ENCODE measurements at regions not wholly inside any gene's neighbourhood (a gene's known extent, or its start where the extent isn't known, plus 50 kb on each side); places are given as distances from the start of the nearest gene placed in this dataset.

DNA sequence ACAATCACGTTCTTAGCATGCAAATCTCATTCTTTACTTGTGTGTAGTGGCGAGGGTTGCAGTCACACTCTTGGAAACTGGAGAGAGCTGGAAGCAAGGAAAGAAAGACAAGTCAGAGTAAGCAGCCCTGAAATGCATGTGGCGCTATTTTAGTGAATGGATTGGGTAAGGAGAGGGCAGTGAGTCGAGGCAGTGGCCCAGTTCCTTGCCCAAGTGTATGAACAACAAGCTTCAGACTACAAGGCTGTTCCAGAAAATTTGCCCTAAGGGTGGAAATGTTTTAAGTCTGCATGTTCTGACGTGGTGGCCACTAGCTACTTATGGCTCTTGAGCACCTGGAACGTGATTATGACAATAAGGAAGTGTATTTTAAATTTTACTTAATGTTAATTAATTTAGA is 59.4 kb upstream of the PTPN3 start:
- TF ChIP-seq GTF2F1 (IDR thresholded peaks at IDR 0.05; ENCODE audit: low read depth, low read length) = no peak
- no peak for TF ChIP-seq SNRNP70 (optimal IDR thresholded peaks at IDR 0.05; ENCODE audit: low read depth, low read length)
- no peak for TF ChIP-seq CREB1 (IDR thresholded peaks at IDR 0.05)
- TF ChIP-seq CREB1 (CRISPR knock-in tag; IDR thresholded peaks at IDR 0.05) = no peak
- no peak for TF ChIP-seq ZNF778 (CRISPR knock-in tag; IDR thresholded peaks at IDR 0.05)
- TF ChIP-seq POLR2A (conservative IDR thresholded peaks at IDR 0.05) = no peak
- TF ChIP-seq IRF2 (CRISPR knock-in tag; IDR thresholded peaks at IDR 0.05) = no peak
- no peak for TF ChIP-seq ZNF253 (CRISPR knock-in tag; conservative IDR thresholded peaks at IDR 0.05)
- TF ChIP-seq, protein P1, sequence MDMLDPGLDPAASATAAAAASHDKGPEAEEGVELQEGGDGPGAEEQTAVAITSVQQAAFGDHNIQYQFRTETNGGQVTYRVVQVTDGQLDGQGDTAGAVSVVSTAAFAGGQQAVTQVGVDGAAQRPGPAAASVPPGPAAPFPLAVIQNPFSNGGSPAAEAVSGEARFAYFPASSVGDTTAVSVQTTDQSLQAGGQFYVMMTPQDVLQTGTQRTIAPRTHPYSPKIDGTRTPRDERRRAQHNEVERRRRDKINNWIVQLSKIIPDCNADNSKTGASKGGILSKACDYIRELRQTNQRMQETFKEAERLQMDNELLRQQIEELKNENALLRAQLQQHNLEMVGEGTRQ (CRISPR knock-in tag; IDR thresholded peaks at IDR 0.05) = no peak
- TF ChIP-seq HNRNPL (IDR thresholded peaks at IDR 0.05; ENCODE audit: low read depth, low read length) = no peak
- no peak for TF ChIP-seq YY1 (IDR thresholded peaks at IDR 0.05; ENCODE audit: borderline replicate concordance in 1 of 3, control insufficient read depth in 1 of 3, extremely low read depth in 1 of 3, insufficient read depth in 3 of 3, insufficient read length in 1 of 3, insufficient replicate concordance in 2 of 3, low read depth in 1 of 3, low read length in 2 of 3)
- TF ChIP-seq, protein P2, sequence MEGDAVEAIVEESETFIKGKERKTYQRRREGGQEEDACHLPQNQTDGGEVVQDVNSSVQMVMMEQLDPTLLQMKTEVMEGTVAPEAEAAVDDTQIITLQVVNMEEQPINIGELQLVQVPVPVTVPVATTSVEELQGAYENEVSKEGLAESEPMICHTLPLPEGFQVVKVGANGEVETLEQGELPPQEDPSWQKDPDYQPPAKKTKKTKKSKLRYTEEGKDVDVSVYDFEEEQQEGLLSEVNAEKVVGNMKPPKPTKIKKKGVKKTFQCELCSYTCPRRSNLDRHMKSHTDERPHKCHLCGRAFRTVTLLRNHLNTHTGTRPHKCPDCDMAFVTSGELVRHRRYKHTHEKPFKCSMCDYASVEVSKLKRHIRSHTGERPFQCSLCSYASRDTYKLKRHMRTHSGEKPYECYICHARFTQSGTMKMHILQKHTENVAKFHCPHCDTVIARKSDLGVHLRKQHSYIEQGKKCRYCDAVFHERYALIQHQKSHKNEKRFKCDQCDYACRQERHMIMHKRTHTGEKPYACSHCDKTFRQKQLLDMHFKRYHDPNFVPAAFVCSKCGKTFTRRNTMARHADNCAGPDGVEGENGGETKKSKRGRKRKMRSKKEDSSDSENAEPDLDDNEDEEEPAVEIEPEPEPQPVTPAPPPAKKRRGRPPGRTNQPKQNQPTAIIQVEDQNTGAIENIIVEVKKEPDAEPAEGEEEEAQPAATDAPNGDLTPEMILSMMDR (IDR thresholded peaks at IDR 0.05 in 2 of 3, conservative IDR thresholded peaks at IDR 0.05 in 1 of 3; ENCODE audit: insufficient read depth in 2 of 3, low read depth in 1 of 3, low read length in 3 of 3) = no peak
- TF ChIP-seq TCF3 (CRISPR knock-in tag; IDR thresholded peaks at IDR 0.05) = no peak
